HG03135 (cell line): ENCODE measurements at regions not wholly inside any gene's neighbourhood (a gene's known extent, or its start where the extent isn't known, plus 50 kb on each side); places are given as distances from the start of the nearest gene placed in this dataset.
A peak's percentile ranks its signal among the peaks of the same experiment; 100 is the strongest.

Experiments
- ATAC-seq: cut with Tn5 transposase; IDR thresholded peaks from one replicate; pipeline ENCODE4 v1.9.1; 2021; ENCODE audit warnings: mild to moderate bottlenecking, moderate library complexity; ENCODE audit not compliant: unreplicated experiment

GRCh38 chr3:168475704-168476103, 380.0 kb upstream of the GOLIM4 start:
- ATAC-seq = no peak

- no peak for ATAC-seq
These were observed 377.7 kb upstream of the GOLIM4 start for GRCh38 chr3:168473334-168473890.

- ATAC-seq = no peak
These were observed 377.1 kb upstream of the GOLIM4 start for GRCh38 chr3:168472783-168473182.

GRCh38 chr3:168470380-168470779, 374.7 kb upstream of the GOLIM4 start:
- ATAC-seq = no peak

GRCh38 chr3:168469436-168469835, 373.7 kb upstream of the GOLIM4 start:
- ATAC-seq = no peak

- peak; percentile 81 for ATAC-seq
These were observed 371.5 kb upstream of the GOLIM4 start for GRCh38 chr3:168467115-168467714.

- ATAC-seq = no peak
These were observed 366.1 kb upstream of the GOLIM4 start for GRCh38 chr3:168461793-168462192.

GRCh38 chr3:168459226-168459784, 363.6 kb upstream of the GOLIM4 start:
- no peak for ATAC-seq

GRCh38 chr3:168457954-168458539, 362.3 kb upstream of the GOLIM4 start:
- ATAC-seq = no peak

GRCh38 chr3:168455814-168456213, 360.1 kb upstream of the GOLIM4 start:
- ATAC-seq = no peak

- no peak for ATAC-seq
These were observed 357.9 kb upstream of the GOLIM4 start for GRCh38 chr3:168453623-168454022.

GRCh38 chr3:168443965-168444364, 348.2 kb upstream of the GOLIM4 start:
- no peak for ATAC-seq

GRCh38 chr3:168442502-168442901, 346.8 kb upstream of the GOLIM4 start:
- ATAC-seq = no peak

- ATAC-seq = no peak
These were observed 340.6 kb upstream of the GOLIM4 start for GRCh38 chr3:168436245-168436724.

GRCh38 chr3:168431491-168431890, 335.8 kb upstream of the GOLIM4 start:
- ATAC-seq = no peak

GRCh38 chr3:168427835-168428475, 332.2 kb upstream of the GOLIM4 start:
- ATAC-seq = no peak

GRCh38 chr3:168427156-168427555, 331.4 kb upstream of the GOLIM4 start:
- no peak for ATAC-seq

GRCh38 chr3:168425936-168426595, 330.3 kb upstream of the GOLIM4 start:
- ATAC-seq = no peak

- no peak for ATAC-seq
These were observed 328.5 kb upstream of the GOLIM4 start for GRCh38 chr3:168424059-168424734.

- no peak for ATAC-seq
These were observed 327.1 kb upstream of the GOLIM4 start for GRCh38 chr3:168422843-168423242.

GRCh38 chr3:168419091-168419490, 323.4 kb upstream of the GOLIM4 start:
- no peak for ATAC-seq
